ENCODE measurements at regions not wholly inside any gene's neighbourhood (a gene's known extent, or its start where the extent isn't known, plus 50 kb on each side); places are given as distances from the start of the nearest gene placed in this dataset.

DNA sequence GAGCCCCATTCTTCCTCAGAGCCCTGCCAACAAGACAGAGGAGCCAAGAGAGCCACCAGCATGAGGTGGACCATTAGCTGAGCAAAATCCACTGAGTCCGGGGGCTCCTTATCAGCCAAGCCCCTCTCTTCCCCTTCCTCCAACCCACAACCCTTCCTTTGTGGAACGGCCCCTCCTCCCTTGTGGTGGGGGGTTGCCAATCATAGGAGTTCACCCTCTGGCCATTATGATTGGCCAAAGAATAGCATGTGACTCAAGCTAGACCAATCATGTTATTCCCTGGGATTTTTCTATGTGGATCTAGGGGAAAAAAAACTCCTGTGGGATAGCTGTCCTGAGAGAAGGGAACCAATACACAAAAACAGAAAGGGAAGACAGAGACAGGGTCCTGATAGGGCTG lies 120.5 kb downstream of the C16orf95 start:
- TF ChIP-seq, protein P1, sequence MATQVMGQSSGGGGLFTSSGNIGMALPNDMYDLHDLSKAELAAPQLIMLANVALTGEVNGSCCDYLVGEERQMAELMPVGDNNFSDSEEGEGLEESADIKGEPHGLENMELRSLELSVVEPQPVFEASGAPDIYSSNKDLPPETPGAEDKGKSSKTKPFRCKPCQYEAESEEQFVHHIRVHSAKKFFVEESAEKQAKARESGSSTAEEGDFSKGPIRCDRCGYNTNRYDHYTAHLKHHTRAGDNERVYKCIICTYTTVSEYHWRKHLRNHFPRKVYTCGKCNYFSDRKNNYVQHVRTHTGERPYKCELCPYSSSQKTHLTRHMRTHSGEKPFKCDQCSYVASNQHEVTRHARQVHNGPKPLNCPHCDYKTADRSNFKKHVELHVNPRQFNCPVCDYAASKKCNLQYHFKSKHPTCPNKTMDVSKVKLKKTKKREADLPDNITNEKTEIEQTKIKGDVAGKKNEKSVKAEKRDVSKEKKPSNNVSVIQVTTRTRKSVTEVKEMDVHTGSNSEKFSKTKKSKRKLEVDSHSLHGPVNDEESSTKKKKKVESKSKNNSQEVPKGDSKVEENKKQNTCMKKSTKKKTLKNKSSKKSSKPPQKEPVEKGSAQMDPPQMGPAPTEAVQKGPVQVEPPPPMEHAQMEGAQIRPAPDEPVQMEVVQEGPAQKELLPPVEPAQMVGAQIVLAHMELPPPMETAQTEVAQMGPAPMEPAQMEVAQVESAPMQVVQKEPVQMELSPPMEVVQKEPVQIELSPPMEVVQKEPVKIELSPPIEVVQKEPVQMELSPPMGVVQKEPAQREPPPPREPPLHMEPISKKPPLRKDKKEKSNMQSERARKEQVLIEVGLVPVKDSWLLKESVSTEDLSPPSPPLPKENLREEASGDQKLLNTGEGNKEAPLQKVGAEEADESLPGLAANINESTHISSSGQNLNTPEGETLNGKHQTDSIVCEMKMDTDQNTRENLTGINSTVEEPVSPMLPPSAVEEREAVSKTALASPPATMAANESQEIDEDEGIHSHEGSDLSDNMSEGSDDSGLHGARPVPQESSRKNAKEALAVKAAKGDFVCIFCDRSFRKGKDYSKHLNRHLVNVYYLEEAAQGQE (IDR thresholded peaks at IDR 0.05; ENCODE audit: insufficient read depth in 1 of 2, low read depth in 2 of 2, low read length in 2 of 2): no peak
- no peak for TF ChIP-seq SIN3A (IDR thresholded peaks at IDR 0.05; ENCODE audit: borderline replicate concordance, insufficient read depth, low read length)
